ENCODE measurements at regions not wholly inside any gene's neighbourhood (a gene's known extent, or its start where the extent isn't known, plus 50 kb on each side); places are given as distances from the start of the nearest gene placed in this dataset.

DNA sequence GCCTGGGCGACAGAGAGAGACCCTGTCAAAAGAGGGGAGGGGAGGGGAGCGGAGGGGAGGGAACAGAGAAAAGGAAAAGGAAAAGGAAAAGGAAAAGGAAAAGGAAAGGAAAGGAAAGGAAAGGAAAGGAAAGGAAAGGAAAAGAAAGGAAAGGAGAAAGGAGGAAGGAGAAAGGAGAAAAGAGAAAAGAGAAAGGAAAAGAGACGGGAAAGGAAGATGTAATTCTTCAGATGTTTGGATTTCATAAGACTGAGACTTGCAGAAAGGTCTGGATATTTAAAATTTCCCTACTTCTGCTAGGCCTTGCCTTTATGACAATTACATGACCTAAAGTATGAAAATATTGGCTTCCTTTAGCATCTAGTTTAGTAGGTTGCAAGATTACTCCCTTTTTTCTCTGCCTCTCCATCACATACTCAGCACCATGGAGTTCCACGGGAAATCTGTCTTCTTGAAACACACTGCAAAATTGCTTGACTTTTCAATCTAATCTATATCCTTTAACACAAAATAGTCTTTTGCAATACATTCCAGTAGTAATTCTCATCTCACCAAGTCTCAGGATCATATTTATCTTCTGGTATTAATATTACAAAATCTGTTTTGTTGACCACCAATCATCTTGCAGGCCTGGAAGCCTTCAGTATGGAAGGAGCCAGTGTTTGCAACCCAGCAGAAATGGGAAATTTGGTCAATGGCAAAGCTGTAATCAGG lies 383.5 kb downstream of the ZEB2 start:
- TF ChIP-seq ZBTB10 (tag by site-specific recombination; IDR thresholded peaks at IDR 0.05): no peak
- TF ChIP-seq, protein P1, sequence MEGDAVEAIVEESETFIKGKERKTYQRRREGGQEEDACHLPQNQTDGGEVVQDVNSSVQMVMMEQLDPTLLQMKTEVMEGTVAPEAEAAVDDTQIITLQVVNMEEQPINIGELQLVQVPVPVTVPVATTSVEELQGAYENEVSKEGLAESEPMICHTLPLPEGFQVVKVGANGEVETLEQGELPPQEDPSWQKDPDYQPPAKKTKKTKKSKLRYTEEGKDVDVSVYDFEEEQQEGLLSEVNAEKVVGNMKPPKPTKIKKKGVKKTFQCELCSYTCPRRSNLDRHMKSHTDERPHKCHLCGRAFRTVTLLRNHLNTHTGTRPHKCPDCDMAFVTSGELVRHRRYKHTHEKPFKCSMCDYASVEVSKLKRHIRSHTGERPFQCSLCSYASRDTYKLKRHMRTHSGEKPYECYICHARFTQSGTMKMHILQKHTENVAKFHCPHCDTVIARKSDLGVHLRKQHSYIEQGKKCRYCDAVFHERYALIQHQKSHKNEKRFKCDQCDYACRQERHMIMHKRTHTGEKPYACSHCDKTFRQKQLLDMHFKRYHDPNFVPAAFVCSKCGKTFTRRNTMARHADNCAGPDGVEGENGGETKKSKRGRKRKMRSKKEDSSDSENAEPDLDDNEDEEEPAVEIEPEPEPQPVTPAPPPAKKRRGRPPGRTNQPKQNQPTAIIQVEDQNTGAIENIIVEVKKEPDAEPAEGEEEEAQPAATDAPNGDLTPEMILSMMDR (tag by site-specific recombination; IDR thresholded peaks at IDR 0.05): no peak
- TF ChIP-seq ATF2 (tag by site-specific recombination; IDR thresholded peaks at IDR 0.05; ENCODE audit: low read depth): no peak
